Cardiac fibroblast (primary cell): ENCODE measurements at regions not wholly inside any gene's neighbourhood (a gene's known extent, or its start where the extent isn't known, plus 50 kb on each side); places are given as distances from the start of the nearest gene placed in this dataset.
"Not testable (repeated sequence)": the region's sequence is repeated elsewhere in the genome, so short reads cannot be mapped to it uniquely, and the experiment has no call there.

ENCODE experiments used
- DNase-seq, 2 donors: peaks; one replicate each; pipeline versions ENCODE4 v3.0.0 to v3.0.0-alpha.2; 2010; ENCODE audit warnings: low read depth in 2 of 2
- H3K4me3 ChIP-seq, 2 donors: replicated peaks in 1 of 2; 1 replicate in 1 of 2; 2 replicates in 1 of 2; pipeline ENCODE4 v1.5.1; 2011; ENCODE audit warnings: low read depth in 2 of 2, low read length in 2 of 2, mild to moderate bottlenecking in 2 of 2, moderate library complexity in 1 of 2
- CTCF ChIP-seq: IDR thresholded peaks from one replicate; pipeline ENCODE4 v1.5.1; 2011; ENCODE audit warnings: low read depth, mild to moderate bottlenecking, low read length, inconsistent platforms

GRCh38 chr3:135426508-135426907 lies 539.0 kb upstream of the PPP2R3A start:
- TF ChIP-seq CTCF, result no peak
- no peak for DNase-seq
- H3K4me3 ChIP-seq, result no peak overlapping the region

GRCh38 chr3:135432402-135432801 lies 533.1 kb upstream of the PPP2R3A start:
- no peak overlapping the region for H3K4me3 ChIP-seq
- no peak for TF ChIP-seq CTCF

GRCh38 chr3:135438889-135439597 lies 526.5 kb upstream of the PPP2R3A start:
- not testable (repeated sequence) for DNase-seq, H3K4me3 ChIP-seq

More at GRCh38 chr3:135432402-135432801, 533.1 kb upstream of the PPP2R3A start:
- DNase-seq, result no peak

- not testable (repeated sequence) for H3K4me3 ChIP-seq, DNase-seq
Measured at GRCh38 chr3:135439632-135440031, 525.9 kb upstream of the PPP2R3A start.

GRCh38 chr3:135440233-135440632 lies 525.3 kb upstream of the PPP2R3A start:
- no peak for TF ChIP-seq CTCF
- no peak for DNase-seq
- no peak overlapping the region for H3K4me3 ChIP-seq

GRCh38 chr3:135440746-135441145 lies 524.8 kb upstream of the PPP2R3A start:
- no peak overlapping the region for H3K4me3 ChIP-seq
- TF ChIP-seq CTCF, result no peak
- no peak for DNase-seq

GRCh38 chr3:135444058-135444457 lies 521.5 kb upstream of the PPP2R3A start:
- TF ChIP-seq CTCF, result no peak
- H3K4me3 ChIP-seq, result no peak overlapping the region
- no peak for DNase-seq

GRCh38 chr3:135447483-135447882 lies 518.0 kb upstream of the PPP2R3A start:
- H3K4me3 ChIP-seq, result no peak overlapping the region
- no peak for DNase-seq
- no peak for TF ChIP-seq CTCF
